ENCODE measurements at regions not wholly inside any gene's neighbourhood (a gene's known extent, or its start where the extent isn't known, plus 50 kb on each side); places are given as distances from the start of the nearest gene placed in this dataset.

DNA sequence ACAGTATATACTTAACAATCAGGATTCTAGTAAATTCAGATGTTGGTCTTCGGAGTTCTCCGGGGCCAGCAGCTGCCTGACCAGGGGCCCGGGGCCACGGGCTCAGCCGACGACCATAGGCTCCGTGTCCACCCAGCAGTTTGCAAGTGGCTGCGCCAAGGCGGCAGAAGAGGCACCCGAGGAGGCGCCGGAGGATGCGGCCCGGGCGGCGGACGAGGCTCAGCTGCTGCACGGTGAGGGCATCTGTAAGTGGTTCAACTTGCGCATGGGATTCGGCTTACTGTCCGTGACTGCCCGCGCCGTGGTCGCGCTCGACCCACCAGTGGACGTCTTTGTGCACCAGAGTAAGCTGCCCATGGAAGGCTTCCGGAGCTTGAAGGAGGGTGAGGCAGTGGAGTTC, 136.3 kb downstream of the NUP35 start:
- no peak for TF ChIP-seq JUND (IDR thresholded peaks at IDR 0.05)
- TF ChIP-seq POLR2AphosphoS5 (IDR thresholded peaks at IDR 0.05; ENCODE audit: low read depth, low read length) = no peak
- TF ChIP-seq, protein P1, sequence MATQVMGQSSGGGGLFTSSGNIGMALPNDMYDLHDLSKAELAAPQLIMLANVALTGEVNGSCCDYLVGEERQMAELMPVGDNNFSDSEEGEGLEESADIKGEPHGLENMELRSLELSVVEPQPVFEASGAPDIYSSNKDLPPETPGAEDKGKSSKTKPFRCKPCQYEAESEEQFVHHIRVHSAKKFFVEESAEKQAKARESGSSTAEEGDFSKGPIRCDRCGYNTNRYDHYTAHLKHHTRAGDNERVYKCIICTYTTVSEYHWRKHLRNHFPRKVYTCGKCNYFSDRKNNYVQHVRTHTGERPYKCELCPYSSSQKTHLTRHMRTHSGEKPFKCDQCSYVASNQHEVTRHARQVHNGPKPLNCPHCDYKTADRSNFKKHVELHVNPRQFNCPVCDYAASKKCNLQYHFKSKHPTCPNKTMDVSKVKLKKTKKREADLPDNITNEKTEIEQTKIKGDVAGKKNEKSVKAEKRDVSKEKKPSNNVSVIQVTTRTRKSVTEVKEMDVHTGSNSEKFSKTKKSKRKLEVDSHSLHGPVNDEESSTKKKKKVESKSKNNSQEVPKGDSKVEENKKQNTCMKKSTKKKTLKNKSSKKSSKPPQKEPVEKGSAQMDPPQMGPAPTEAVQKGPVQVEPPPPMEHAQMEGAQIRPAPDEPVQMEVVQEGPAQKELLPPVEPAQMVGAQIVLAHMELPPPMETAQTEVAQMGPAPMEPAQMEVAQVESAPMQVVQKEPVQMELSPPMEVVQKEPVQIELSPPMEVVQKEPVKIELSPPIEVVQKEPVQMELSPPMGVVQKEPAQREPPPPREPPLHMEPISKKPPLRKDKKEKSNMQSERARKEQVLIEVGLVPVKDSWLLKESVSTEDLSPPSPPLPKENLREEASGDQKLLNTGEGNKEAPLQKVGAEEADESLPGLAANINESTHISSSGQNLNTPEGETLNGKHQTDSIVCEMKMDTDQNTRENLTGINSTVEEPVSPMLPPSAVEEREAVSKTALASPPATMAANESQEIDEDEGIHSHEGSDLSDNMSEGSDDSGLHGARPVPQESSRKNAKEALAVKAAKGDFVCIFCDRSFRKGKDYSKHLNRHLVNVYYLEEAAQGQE (IDR thresholded peaks at IDR 0.05; ENCODE audit: low read depth, low read length) = no peak
- TF ChIP-seq RXRA (IDR thresholded peaks at IDR 0.05; ENCODE audit: borderline replicate concordance, low read depth) = no peak
- TF ChIP-seq, protein P2, sequence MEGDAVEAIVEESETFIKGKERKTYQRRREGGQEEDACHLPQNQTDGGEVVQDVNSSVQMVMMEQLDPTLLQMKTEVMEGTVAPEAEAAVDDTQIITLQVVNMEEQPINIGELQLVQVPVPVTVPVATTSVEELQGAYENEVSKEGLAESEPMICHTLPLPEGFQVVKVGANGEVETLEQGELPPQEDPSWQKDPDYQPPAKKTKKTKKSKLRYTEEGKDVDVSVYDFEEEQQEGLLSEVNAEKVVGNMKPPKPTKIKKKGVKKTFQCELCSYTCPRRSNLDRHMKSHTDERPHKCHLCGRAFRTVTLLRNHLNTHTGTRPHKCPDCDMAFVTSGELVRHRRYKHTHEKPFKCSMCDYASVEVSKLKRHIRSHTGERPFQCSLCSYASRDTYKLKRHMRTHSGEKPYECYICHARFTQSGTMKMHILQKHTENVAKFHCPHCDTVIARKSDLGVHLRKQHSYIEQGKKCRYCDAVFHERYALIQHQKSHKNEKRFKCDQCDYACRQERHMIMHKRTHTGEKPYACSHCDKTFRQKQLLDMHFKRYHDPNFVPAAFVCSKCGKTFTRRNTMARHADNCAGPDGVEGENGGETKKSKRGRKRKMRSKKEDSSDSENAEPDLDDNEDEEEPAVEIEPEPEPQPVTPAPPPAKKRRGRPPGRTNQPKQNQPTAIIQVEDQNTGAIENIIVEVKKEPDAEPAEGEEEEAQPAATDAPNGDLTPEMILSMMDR (IDR thresholded peaks at IDR 0.05) = no peak
- no peak for TF ChIP-seq YY1 (IDR thresholded peaks at IDR 0.05; ENCODE audit: low read depth)
- no peak for TF ChIP-seq ELF1 (IDR thresholded peaks at IDR 0.05)
- no peak for TF ChIP-seq EZH2phosphoT487 (IDR thresholded peaks at IDR 0.05; ENCODE audit: borderline replicate concordance, low read depth)
- TF ChIP-seq GATA2 (CRISPR knock-in tag; IDR thresholded peaks at IDR 0.05) = no peak
- no peak for TF ChIP-seq EP300 (IDR thresholded peaks at IDR 0.05; ENCODE audit: borderline replicate concordance in 1 of 2, low read depth in 1 of 2, low read length in 1 of 2)
- no peak for TF ChIP-seq SIN3A (IDR thresholded peaks at IDR 0.05; ENCODE audit: borderline replicate concordance, low read depth, low read length)

Data from SK-N-SH (cell line).